ENCODE measurements at regions not wholly inside any gene's neighbourhood (a gene's known extent, or its start where the extent isn't known, plus 50 kb on each side); places are given as distances from the start of the nearest gene placed in this dataset.

- H3K4me3 ChIP-seq (ENCODE audit: low read depth, low read length) = no peak overlapping the region
- DNase-seq (ENCODE audit: low read depth) = no peak
- no peak for TF ChIP-seq CTCF (IDR thresholded peaks at IDR 0.05; ENCODE audit: insufficient read depth, low read depth, low read length, missing control alignments)
Observed at GRCh38 chr1:106225403-106225802, 831.1 kb upstream of the PRMT6 start.

GRCh38 chr1:106226550-106226949, 829.9 kb upstream of the PRMT6 start:
- no peak for DNase-seq (ENCODE audit: low read depth)
- H3K4me3 ChIP-seq (ENCODE audit: low read depth, low read length) = no peak overlapping the region
- TF ChIP-seq CTCF (IDR thresholded peaks at IDR 0.05; ENCODE audit: insufficient read depth, low read depth, low read length, missing control alignments) = no peak

GRCh38 chr1:106232128-106232527, 824.3 kb upstream of the PRMT6 start:
- DNase-seq (ENCODE audit: low read depth) = no peak
- no peak overlapping the region for H3K4me3 ChIP-seq (ENCODE audit: low read depth, low read length)
- TF ChIP-seq CTCF (IDR thresholded peaks at IDR 0.05; ENCODE audit: insufficient read depth, low read depth, low read length, missing control alignments) = no peak

GRCh38 chr1:106233511-106233910, 823.0 kb upstream of the PRMT6 start:
- no peak for TF ChIP-seq CTCF (IDR thresholded peaks at IDR 0.05; ENCODE audit: insufficient read depth, low read depth, low read length, missing control alignments)

GRCh38 chr1:106249365-106249764, 807.1 kb upstream of the PRMT6 start:
- no peak overlapping the region for H3K4me3 ChIP-seq (ENCODE audit: low read depth, low read length)
- TF ChIP-seq CTCF (IDR thresholded peaks at IDR 0.05; ENCODE audit: insufficient read depth, low read depth, low read length, missing control alignments) = no peak
- no peak for DNase-seq (ENCODE audit: low read depth)

More at GRCh38 chr1:106233511-106233910, 823.0 kb upstream of the PRMT6 start:
- no peak overlapping the region for H3K4me3 ChIP-seq (ENCODE audit: low read depth, low read length)
- DNase-seq (ENCODE audit: low read depth) = no peak

GRCh38 chr1:106249810-106250209, 806.7 kb upstream of the PRMT6 start:
- TF ChIP-seq CTCF (IDR thresholded peaks at IDR 0.05; ENCODE audit: insufficient read depth, low read depth, low read length, missing control alignments) = no peak
- DNase-seq (ENCODE audit: low read depth) = no peak
- H3K4me3 ChIP-seq (ENCODE audit: low read depth, low read length) = no peak overlapping the region

GRCh38 chr1:106254748-106255147, 801.7 kb upstream of the PRMT6 start:
- TF ChIP-seq CTCF (IDR thresholded peaks at IDR 0.05; ENCODE audit: insufficient read depth, low read depth, low read length, missing control alignments) = no peak
- no peak for DNase-seq (ENCODE audit: low read depth)
- no peak overlapping the region for H3K4me3 ChIP-seq (ENCODE audit: low read depth, low read length)

Measured in GM12865 (cell line).